Endothelial cell of umbilical vein (primary cell): ENCODE measurements at regions not wholly inside any gene's neighbourhood (a gene's known extent, or its start where the extent isn't known, plus 50 kb on each side); places are given as distances from the start of the nearest gene placed in this dataset.

Source experiments
- BruUV-seq: library from RNA; stranded (reverse); fragments of 400-500 nt; replicated peaks from 2 replicates; lab custom pipeline; 2021; lab: Mats Ljungman, UMichigan
- CTCF ChIA-PET: fragments of 300-600, 350-600 bp; sonication (Branson Sonifier 250); formaldehyde crosslinking; loops from one replicate; lab custom pipeline; 2021; ENCODE audit warnings: antibody characterized with exemption, inconsistent platforms; lab: Charles Lee
- POLR2A ChIA-PET: fragments of 300-600, 350-600 bp; sonication (Branson Sonifier 250); formaldehyde crosslinking; loops from one replicate; lab custom pipeline; 2021; ENCODE audit warnings: antibody characterized with exemption, inconsistent platforms; lab: Charles Lee
- DNase-seq: peaks from one replicate; pipeline ENCODE4 v3.0.0-alpha.2; 2011; ENCODE audit warnings: low read depth, low spot score
- FAIRE-seq: peaks from 2 replicates; lab custom pipeline; 2011; peaks lifted over from hg19 to GRCh38; lab: Jason Lieb, UNC
- H2AFZ ChIP-seq: 2 replicates; pipeline ENCODE4 v1.6.0; 2012; ENCODE audit warnings: low read depth, low read length, control low read depth, inconsistent platforms
- H3K27ac ChIP-seq: 2 replicates; pipeline ENCODE4 v1.5.1; 2011; ENCODE audit warnings: low read depth, mild to moderate bottlenecking, control low read depth, low read length, moderate library complexity; ENCODE audit not compliant: insufficient read depth
- H3K27me3 ChIP-seq, 2 experiments: 2 replicates each; pipeline versions ENCODE4 v1.6.0 to v1.6.1; 2011; ENCODE audit warnings: low read length in 2 of 2, mixed read lengths in 1 of 2; ENCODE audit not compliant: control insufficient read depth in 2 of 2, insufficient read depth in 2 of 2
- H3K36me3 ChIP-seq, 2 experiments: 2 replicates in 1 of 2; 3 replicates in 1 of 2; pipeline ENCODE4 v1.5.1; 2011; ENCODE audit warnings: low read length in 2 of 2, mild to moderate bottlenecking in 1 of 2, moderate library complexity in 1 of 2; ENCODE audit not compliant: control insufficient read depth in 2 of 2, insufficient read depth in 2 of 2; ENCODE audit errors: extremely low read depth in 1 of 2
- H3K4me1 ChIP-seq: 3 replicates; pipeline ENCODE4 v1.5.1; 2011; ENCODE audit warnings: mild to moderate bottlenecking, low read length; ENCODE audit not compliant: control insufficient read depth, insufficient read depth; ENCODE audit errors: extremely low read depth
- H3K4me2 ChIP-seq: 2 replicates; pipeline ENCODE4 v1.6.1; 2011; ENCODE audit warnings: low read length, control low read depth, mixed read lengths; ENCODE audit not compliant: insufficient read depth
- H3K4me3 ChIP-seq, 3 experiments: fragments of 200-600 bp in 1 of 3; sonication (generic), shearing (Covaris generic) in 1 of 3; replicated peaks in 1 of 3; 2 replicates each; pipeline ENCODE4 v1.5.1; 2011 to 2016; ENCODE audit warnings: control low read depth in 3 of 3, low read length in 3 of 3, mild to moderate bottlenecking in 2 of 3, inconsistent platforms in 1 of 3, low read depth in 1 of 3, moderate library complexity in 1 of 3; ENCODE audit not compliant: insufficient read depth in 1 of 3
- H3K79me2 ChIP-seq: 2 replicates; pipeline ENCODE4 v1.6.0; 2012; ENCODE audit warnings: low read length, inconsistent platforms; ENCODE audit not compliant: control insufficient read depth, insufficient read depth
- H3K9ac ChIP-seq: replicated peaks from 2 replicates; pipeline ENCODE3; 2011; ENCODE audit warnings: low read length, control low read depth; ENCODE audit not compliant: insufficient read depth; ENCODE audit errors: extremely low read depth
- H3K9me1 ChIP-seq: replicated peaks from 3 replicates; pipeline ENCODE4 v1.6.0; 2011; ENCODE audit warnings: mild to moderate bottlenecking, low read length; ENCODE audit not compliant: control insufficient read depth, insufficient read depth; ENCODE audit errors: extremely low read depth
- H3K9me3 ChIP-seq: replicated peaks from 2 replicates; pipeline ENCODE4 v1.5.1; 2012; ENCODE audit warnings: low read length, inconsistent platforms; ENCODE audit not compliant: control insufficient read depth, insufficient read depth
- H4K20me1 ChIP-seq: replicated peaks from 2 replicates; pipeline ENCODE3; 2011; ENCODE audit warnings: mild to moderate bottlenecking, low read length; ENCODE audit not compliant: control insufficient read depth, insufficient read depth; ENCODE audit errors: extremely low read depth
- EZH2 ChIP-seq: IDR thresholded peaks from 2 replicates; pipeline ENCODE4 v1.6.1; 2012; ENCODE audit warnings: borderline replicate concordance, low read depth, mild to moderate bottlenecking, moderate library complexity, low read length, inconsistent platforms; ENCODE audit not compliant: severe bottlenecking
- FOS ChIP-seq: IDR thresholded peaks from 2 replicates; pipeline ENCODE4 v1.6.1; 2011; ENCODE audit warnings: mild to moderate bottlenecking, low read length, moderate library complexity, borderline replicate concordance; ENCODE audit not compliant: insufficient read depth
- GATA2 ChIP-seq: IDR thresholded peaks from 2 replicates; pipeline ENCODE4 v1.7.0; 2011; ENCODE audit warnings: low read depth, mild to moderate bottlenecking, moderate library complexity, mixed read lengths, low read length; ENCODE audit not compliant: insufficient read length, insufficient read depth
- JUN ChIP-seq: IDR thresholded peaks from 2 replicates; pipeline ENCODE4 v1.6.1; 2011; ENCODE audit warnings: borderline replicate concordance, low read depth; ENCODE audit not compliant: insufficient read length, insufficient read depth
- MYC ChIP-seq: IDR thresholded peaks from one replicate; pipeline ENCODE4 v1.6.1; 2011; ENCODE audit warnings: mild to moderate bottlenecking, low read depth, low read length
- POLR2A ChIP-seq: IDR thresholded peaks from 2 replicates; pipeline ENCODE4 v1.6.1; 2012; ENCODE audit warnings: low read depth, mild to moderate bottlenecking, control low read depth, low read length
- POLR2AphosphoS5 ChIP-seq: IDR thresholded peaks from 2 replicates; pipeline ENCODE4 v1.6.1; 2012; ENCODE audit warnings: low read depth, mild to moderate bottlenecking, control low read depth, low read length, moderate library complexity; ENCODE audit not compliant: insufficient read depth
- dilution Hi-C: fragments of 300-500 bp; cut with MboI; formaldehyde crosslinking; loops from one replicate; pipeline ENCODE4 v1.15.0; 2019; ENCODE audit warnings: low sequenced_read_pairs; ENCODE audit not compliant: extremely low pct_ligation_motif_present
- intact Hi-C: fragments of 100-400 bp; cut with micrococcal nuclease; formaldehyde crosslinking; loops from one replicate; pipeline ENCODE4 v1.10.0; 2022
- TF ChIP-seq, protein P1 (sequence below): IDR thresholded peaks from 2 replicates; pipeline ENCODE4 v1.6.1; 2011; ENCODE audit not compliant: insufficient read depth, insufficient read length
- TF ChIP-seq, protein P2 (sequence below), 2 donors: IDR thresholded peaks; 1 replicate in 1 of 2; 2 replicates in 1 of 2; pipeline ENCODE4 v1.5.1; 2011; ENCODE audit warnings: low read length in 2 of 2, mild to moderate bottlenecking in 2 of 2, moderate library complexity in 2 of 2, control low read depth in 1 of 2, inconsistent platforms in 1 of 2, low read depth in 1 of 2; ENCODE audit not compliant: insufficient read depth in 1 of 2; ENCODE audit errors: extremely low read depth in 1 of 2

DNA sequence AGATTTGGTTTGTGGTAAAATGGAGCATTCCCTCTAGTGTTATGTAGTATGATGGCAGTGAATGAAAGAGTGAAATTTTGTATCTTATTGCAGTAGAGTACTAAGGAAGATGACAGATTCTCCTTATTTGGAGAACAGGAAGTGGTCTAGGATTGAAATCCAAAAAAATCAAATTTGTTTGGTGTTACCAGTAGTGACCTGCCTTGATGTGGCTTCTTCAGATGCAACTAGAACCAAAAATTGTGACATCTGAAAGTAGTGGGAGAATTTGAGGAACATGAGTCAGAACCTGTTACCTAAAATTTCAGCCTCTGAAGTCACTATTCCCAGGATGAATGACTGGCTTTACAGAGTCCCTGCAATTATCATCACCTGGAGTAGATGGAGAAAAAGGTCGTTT, 165.9 kb downstream of the KLF5 start:
- DNase-seq (no peak), FAIRE-seq (no peak)
- Histone ChIP-seq H2AFZ (no peak overlapping the region), H3K27ac (no peak overlapping the region), H3K36me3 (no peaks in the 10 kb centered on the region), H3K9me1 (no peaks in the 10 kb centered on the region), H3K4me1 (no peaks in the 10 kb centered on the region), H3K27me3 (no peaks in the 10 kb centered on the region), H3K4me2 (no peak overlapping the region), H3K9ac (no peak overlapping the region), H3K4me3 (no peak overlapping the region), H3K9me3 (no peaks in the 10 kb centered on the region), H3K79me2 (no peaks in the 10 kb centered on the region), H4K20me1 (no peaks in the 10 kb centered on the region)
- no TSS peak for BruUV-seq
- ChIA-PET CTCF (no interaction called here), POLR2A (no interaction called here)
- dilution Hi-C loops (no loop called here), intact Hi-C loops (no loop called here)
- TF ChIP-seq GATA2 (no peak), JUN (no peak), FOS (no peak), MYC (no peak), POLR2A (no peak), EZH2 (no peak), POLR2AphosphoS5 (no peak)
- TF ChIP-seq, protein P1, sequence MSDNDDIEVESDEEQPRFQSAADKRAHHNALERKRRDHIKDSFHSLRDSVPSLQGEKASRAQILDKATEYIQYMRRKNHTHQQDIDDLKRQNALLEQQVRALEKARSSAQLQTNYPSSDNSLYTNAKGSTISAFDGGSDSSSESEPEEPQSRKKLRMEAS: no peak
- TF ChIP-seq, protein P2, sequence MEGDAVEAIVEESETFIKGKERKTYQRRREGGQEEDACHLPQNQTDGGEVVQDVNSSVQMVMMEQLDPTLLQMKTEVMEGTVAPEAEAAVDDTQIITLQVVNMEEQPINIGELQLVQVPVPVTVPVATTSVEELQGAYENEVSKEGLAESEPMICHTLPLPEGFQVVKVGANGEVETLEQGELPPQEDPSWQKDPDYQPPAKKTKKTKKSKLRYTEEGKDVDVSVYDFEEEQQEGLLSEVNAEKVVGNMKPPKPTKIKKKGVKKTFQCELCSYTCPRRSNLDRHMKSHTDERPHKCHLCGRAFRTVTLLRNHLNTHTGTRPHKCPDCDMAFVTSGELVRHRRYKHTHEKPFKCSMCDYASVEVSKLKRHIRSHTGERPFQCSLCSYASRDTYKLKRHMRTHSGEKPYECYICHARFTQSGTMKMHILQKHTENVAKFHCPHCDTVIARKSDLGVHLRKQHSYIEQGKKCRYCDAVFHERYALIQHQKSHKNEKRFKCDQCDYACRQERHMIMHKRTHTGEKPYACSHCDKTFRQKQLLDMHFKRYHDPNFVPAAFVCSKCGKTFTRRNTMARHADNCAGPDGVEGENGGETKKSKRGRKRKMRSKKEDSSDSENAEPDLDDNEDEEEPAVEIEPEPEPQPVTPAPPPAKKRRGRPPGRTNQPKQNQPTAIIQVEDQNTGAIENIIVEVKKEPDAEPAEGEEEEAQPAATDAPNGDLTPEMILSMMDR (IDR thresholded peaks at IDR 0.05; ENCODE audit: extremely low read depth in 1 of 2, insufficient read depth in 1 of 2, low read depth in 1 of 2, low read length in 2 of 2): no peak
